Caco-2 (cell line): ENCODE measurements at regions not wholly inside any gene's neighbourhood (a gene's known extent, or its start where the extent isn't known, plus 50 kb on each side); places are given as distances from the start of the nearest gene placed in this dataset.

Experiments used
- BruUV-seq: library from RNA; stranded (reverse); fragments of 400-500 nt; replicated peaks from 2 replicates; lab custom pipeline; 2021; lab: Mats Ljungman, UMichigan
- CTCF ChIA-PET: fragments of 300-600 bp; sonication (Branson Sonifier 250); formaldehyde crosslinking; loops from one replicate; lab custom pipeline; 2022; ENCODE audit warnings: antibody characterized with exemption; lab: Charles Lee
- POLR2A ChIA-PET: fragments of 300-600 bp; sonication (Branson Sonifier 250); formaldehyde crosslinking; loops from one replicate; lab custom pipeline; 2022; ENCODE audit warnings: antibody characterized with exemption; lab: Charles Lee
- DNase-seq, 2 experiments: peaks; one replicate each; pipeline versions ENCODE4 v3.0.0 to v3.0.0-alpha.2; 2020 to 2022
- H3K27me3 ChIP-seq: replicated peaks from 2 replicates; pipeline ENCODE4 v1.6.0; 2011; ENCODE audit warnings: low read length; ENCODE audit not compliant: control insufficient read depth, insufficient read depth
- H3K36me3 ChIP-seq: 2 replicates; pipeline ENCODE4 v1.5.1; 2011; ENCODE audit warnings: low read length; ENCODE audit not compliant: control insufficient read depth, insufficient read depth
- H3K4me1 ChIP-seq: fragments of 250-450 bp; sonication (Bioruptor Pico); 2 replicates; pipeline ENCODE4 v1.5.1; 2020; ENCODE audit warnings: mild to moderate bottlenecking
- H3K4me3 ChIP-seq: 2 replicates; pipeline ENCODE4 v1.5.1; 2011; ENCODE audit warnings: low read depth, mild to moderate bottlenecking, control low read depth, low read length
- H3K9me3 ChIP-seq: fragments of 250-450 bp; sonication (Bioruptor Pico); 2 replicates; pipeline ENCODE4 v1.5.1; 2020; ENCODE audit warnings: mild to moderate bottlenecking, moderate library complexity
- H3K27ac Mint-ChIP-seq: one replicate; pipeline ENCODE4 v1.8.0; 2022; ENCODE audit warnings: mixed read lengths; ENCODE audit not compliant: unreplicated experiment
- H3K27me3 Mint-ChIP-seq: one replicate; pipeline ENCODE4 v1.8.0; 2022; ENCODE audit warnings: mixed read lengths; ENCODE audit not compliant: insufficient read depth, unreplicated experiment
- H3K36me3 Mint-ChIP-seq: one replicate; pipeline ENCODE4 v1.8.0; 2022; ENCODE audit warnings: mild to moderate bottlenecking, mixed read lengths; ENCODE audit not compliant: insufficient read depth, unreplicated experiment
- H3K4me1 Mint-ChIP-seq: one replicate; pipeline ENCODE4 v1.8.0; 2022; ENCODE audit warnings: low read depth, mixed read lengths; ENCODE audit not compliant: unreplicated experiment
- H3K4me3 Mint-ChIP-seq: one replicate; pipeline ENCODE4 v1.8.0; 2022; ENCODE audit warnings: mild to moderate bottlenecking, moderate library complexity, mixed read lengths; ENCODE audit not compliant: unreplicated experiment
- H3K9me3 Mint-ChIP-seq: one replicate; pipeline ENCODE4 v1.8.0; 2022; ENCODE audit warnings: mixed read lengths; ENCODE audit not compliant: unreplicated experiment
- intact Hi-C: fragments of 100-400 bp; cut with micrococcal nuclease; formaldehyde crosslinking; loops from one replicate; pipeline ENCODE4 v1.10.0; 2022; ENCODE audit not compliant: unreplicated experiment
- TF ChIP-seq, protein P1 (sequence below), 2 experiments: fragments of 200-600 bp in 1 of 2; IDR thresholded peaks; 1 replicate in 1 of 2; 2 replicates in 1 of 2; pipeline versions ENCODE4 v1.5.1 to v1.8.0; 2011 to 2022; ENCODE audit warnings: antibody characterized with exemption in 1 of 2, control low read depth in 1 of 2, inconsistent platforms in 1 of 2, low read depth in 1 of 2, low read length in 1 of 2, mild to moderate bottlenecking in 1 of 2, moderate library complexity in 1 of 2; ENCODE audit not compliant: insufficient read depth in 1 of 2, severe bottlenecking in 1 of 2, unreplicated experiment in 1 of 2

DNA sequence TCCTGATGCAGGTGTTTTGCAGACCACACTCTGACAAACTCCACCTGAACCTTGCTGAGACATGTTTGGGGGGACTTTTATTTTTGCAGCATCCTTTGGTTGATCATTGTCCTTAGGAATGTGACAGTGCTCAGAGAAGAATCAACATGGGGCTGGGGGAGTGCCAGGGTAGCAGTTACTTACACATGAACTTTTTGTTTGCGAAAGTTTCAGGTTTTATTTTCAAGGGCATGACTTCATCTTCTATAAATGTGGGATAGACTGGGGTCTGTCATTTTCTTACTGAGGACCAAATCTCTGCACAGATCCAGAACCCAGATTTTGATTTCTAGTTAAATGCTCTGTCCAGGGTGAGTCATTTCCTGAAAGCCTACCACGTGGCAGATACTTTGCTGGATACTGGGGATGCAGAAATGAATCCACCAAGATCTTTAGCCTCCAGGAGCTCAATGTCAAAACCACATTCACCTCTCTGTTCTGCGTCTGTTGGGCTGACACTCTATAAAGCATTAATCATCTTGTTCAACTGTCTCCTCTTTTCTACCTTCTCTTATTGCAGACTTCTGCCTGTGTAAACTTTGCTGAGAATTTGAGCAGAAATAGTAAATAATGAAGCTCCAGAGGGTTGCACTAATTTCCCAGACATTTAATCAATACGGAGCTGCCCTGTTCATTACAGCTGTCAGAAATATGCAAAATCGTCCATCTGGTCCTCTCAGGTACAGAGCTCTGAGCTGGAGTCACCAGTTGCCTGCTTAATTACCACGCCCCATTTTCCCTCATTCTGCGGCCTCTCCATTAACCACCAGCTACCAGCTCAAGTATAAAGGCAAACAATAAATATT is 387.9 kb downstream of the MIAT start:
- Mint-ChIP-seq H3K36me3 (no peaks in the 10 kb centered on the region), H3K27ac (no peak overlapping the region), H3K4me1 (no peaks in the 10 kb centered on the region), H3K27me3 (no peaks in the 10 kb centered on the region), H3K4me3 (no peak overlapping the region), H3K9me3 (no peaks in the 10 kb centered on the region)
- POLR2A ChIA-PET: no interaction called here
- Histone ChIP-seq H3K36me3 (no peaks in the 10 kb centered on the region), H3K27me3 (no peaks in the 10 kb centered on the region), H3K9me3 (no peaks in the 10 kb centered on the region), H3K4me1 (no peaks in the 10 kb centered on the region), H3K4me3 (no peak overlapping the region)
- CTCF ChIA-PET: no interaction called here
- no TSS peak for BruUV-seq
- intact Hi-C loops: no loop called here
- TF ChIP-seq, protein P1, sequence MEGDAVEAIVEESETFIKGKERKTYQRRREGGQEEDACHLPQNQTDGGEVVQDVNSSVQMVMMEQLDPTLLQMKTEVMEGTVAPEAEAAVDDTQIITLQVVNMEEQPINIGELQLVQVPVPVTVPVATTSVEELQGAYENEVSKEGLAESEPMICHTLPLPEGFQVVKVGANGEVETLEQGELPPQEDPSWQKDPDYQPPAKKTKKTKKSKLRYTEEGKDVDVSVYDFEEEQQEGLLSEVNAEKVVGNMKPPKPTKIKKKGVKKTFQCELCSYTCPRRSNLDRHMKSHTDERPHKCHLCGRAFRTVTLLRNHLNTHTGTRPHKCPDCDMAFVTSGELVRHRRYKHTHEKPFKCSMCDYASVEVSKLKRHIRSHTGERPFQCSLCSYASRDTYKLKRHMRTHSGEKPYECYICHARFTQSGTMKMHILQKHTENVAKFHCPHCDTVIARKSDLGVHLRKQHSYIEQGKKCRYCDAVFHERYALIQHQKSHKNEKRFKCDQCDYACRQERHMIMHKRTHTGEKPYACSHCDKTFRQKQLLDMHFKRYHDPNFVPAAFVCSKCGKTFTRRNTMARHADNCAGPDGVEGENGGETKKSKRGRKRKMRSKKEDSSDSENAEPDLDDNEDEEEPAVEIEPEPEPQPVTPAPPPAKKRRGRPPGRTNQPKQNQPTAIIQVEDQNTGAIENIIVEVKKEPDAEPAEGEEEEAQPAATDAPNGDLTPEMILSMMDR (IDR thresholded peaks at IDR 0.05; ENCODE audit: insufficient read depth in 1 of 2, low read depth in 1 of 2, low read length in 1 of 2, severe bottlenecking in 1 of 2, unreplicated experiment in 1 of 2): no peak
- no peak for DNase-seq

DNA sequence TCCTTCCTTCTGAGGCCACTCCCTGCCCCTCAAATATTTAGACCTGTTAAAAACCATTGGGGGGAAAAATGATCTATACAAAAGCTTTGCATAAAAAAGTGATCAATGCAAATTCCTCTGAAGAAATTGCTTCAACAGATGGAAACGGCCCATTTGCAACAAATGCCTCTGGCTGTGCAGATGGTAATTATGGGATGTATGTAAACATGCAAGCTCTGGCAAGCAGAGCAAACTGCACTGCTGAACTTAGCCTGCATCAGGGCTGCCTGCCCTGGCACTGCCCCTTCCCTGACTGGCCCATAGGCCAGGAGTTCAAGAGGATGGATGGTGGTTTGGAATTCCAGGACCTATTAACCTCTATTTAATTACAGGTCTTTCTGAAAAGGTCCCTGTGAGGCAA is 388.7 kb downstream of the MIAT start:
- TF ChIP-seq, protein P1 (IDR thresholded peaks at IDR 0.05; ENCODE audit: insufficient read depth in 1 of 2, low read depth in 1 of 2, low read length in 1 of 2, severe bottlenecking in 1 of 2, unreplicated experiment in 1 of 2): no peak
- Mint-ChIP-seq H3K9me3 (no peaks in the 10 kb centered on the region), H3K27me3 (peaks cover 3% of the 10 kb centered on the region), H3K36me3 (no peaks in the 10 kb centered on the region), H3K4me1 (no peaks in the 10 kb centered on the region), H3K4me3 (no peak overlapping the region), H3K27ac (no peak overlapping the region)
- POLR2A ChIA-PET: no interaction called here
- Histone ChIP-seq H3K9me3 (no peaks in the 10 kb centered on the region), H3K4me1 (no peaks in the 10 kb centered on the region), H3K27me3 (no peaks in the 10 kb centered on the region), H3K36me3 (no peaks in the 10 kb centered on the region), H3K4me3 (no peak overlapping the region)
- intact Hi-C loops: no loop called here
- no TSS peak for BruUV-seq
- no peak for DNase-seq
- CTCF ChIA-PET: no interaction called here

DNA sequence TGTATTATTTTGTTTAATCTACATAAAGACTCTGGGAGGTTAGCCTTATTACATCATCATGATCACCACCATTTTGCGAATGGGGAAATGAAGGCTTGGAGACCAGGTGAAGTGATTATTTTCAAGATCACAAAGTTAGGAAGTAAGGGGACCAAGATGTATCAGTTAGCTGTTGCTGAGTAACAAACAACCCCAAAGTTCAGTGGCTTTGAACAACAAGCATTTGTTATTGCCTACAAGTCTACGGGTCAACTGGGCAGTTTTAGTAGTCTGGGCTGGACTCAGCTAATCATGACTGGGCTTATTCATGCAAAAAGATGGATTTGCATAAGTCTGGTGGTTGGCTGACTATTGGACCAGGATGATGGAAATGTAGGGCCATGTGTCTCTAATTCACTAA is 389.2 kb downstream of the MIAT start:
- Mint-ChIP-seq H3K27ac (no peak overlapping the region), H3K4me1 (no peaks in the 10 kb centered on the region), H3K4me3 (no peak overlapping the region), H3K36me3 (no peaks in the 10 kb centered on the region), H3K27me3 (peaks cover 3% of the 10 kb centered on the region), H3K9me3 (no peaks in the 10 kb centered on the region)
- BruUV-seq: no TSS peak
- intact Hi-C loops: no loop called here
- Histone ChIP-seq H3K9me3 (no peaks in the 10 kb centered on the region), H3K4me1 (no peaks in the 10 kb centered on the region), H3K36me3 (no peaks in the 10 kb centered on the region), H3K27me3 (no peaks in the 10 kb centered on the region), H3K4me3 (no peak overlapping the region)
- ChIA-PET POLR2A (no interaction called here), CTCF (no interaction called here)
- DNase-seq: no peak
- TF ChIP-seq, protein P1 (IDR thresholded peaks at IDR 0.05; ENCODE audit: insufficient read depth in 1 of 2, low read depth in 1 of 2, low read length in 1 of 2, severe bottlenecking in 1 of 2, unreplicated experiment in 1 of 2): no peak
